Activated CD8-positive, alpha-beta T cell treated with anti-CD3 and anti-CD28 coated beads, Interleukin-2, amount 10 ng/mL, durations not matched to agents 7 days and 5 days (primary cell): ENCODE measurements at regions not wholly inside any gene's neighbourhood (a gene's known extent, or its start where the extent isn't known, plus 50 kb on each side); places are given as distances from the start of the nearest gene placed in this dataset.
"Not testable (repeated sequence)": the region's sequence is repeated elsewhere in the genome, so short reads cannot be mapped to it uniquely, and the experiment has no call there.

Experiments used
- ATAC-seq: fragments of 150-1000 bp; cut with Tn5 transposase; one replicate; pipeline ENCODE4 v1.10.0; 2021; ENCODE audit warnings: moderate library complexity
- CTCF ChIA-PET: fragments of 350-600 bp; sonication (Branson Sonifier 250); formaldehyde crosslinking; loops from one replicate; lab custom pipeline; 2021; ENCODE audit warnings: antibody characterized with exemption; lab: Charles Lee
- POLR2A ChIA-PET: fragments of 350-600 bp; sonication (Branson Sonifier 250); formaldehyde crosslinking; loops from one replicate; lab custom pipeline; 2021; ENCODE audit warnings: antibody characterized with exemption; lab: Charles Lee
- DNase-seq: peaks from one replicate; pipeline ENCODE4 v3.0.0-alpha.2; 2020
- H3K27ac Mint-ChIP-seq: one replicate; pipeline ENCODE4 v1.8.0; 2021; ENCODE audit warnings: mild to moderate bottlenecking, mixed read lengths
- H3K27me3 Mint-ChIP-seq: one replicate; pipeline ENCODE4 v1.8.0; 2021; ENCODE audit warnings: low read depth, mixed read lengths
- H3K36me3 Mint-ChIP-seq: one replicate; pipeline ENCODE4 v1.8.0; 2021; ENCODE audit warnings: low read depth, mixed read lengths
- H3K4me1 Mint-ChIP-seq: one replicate; pipeline ENCODE4 v1.8.0; 2021; ENCODE audit warnings: low read depth, mixed read lengths
- H3K4me3 Mint-ChIP-seq: one replicate; pipeline ENCODE4 v1.8.0; 2021; ENCODE audit warnings: mild to moderate bottlenecking, mixed read lengths
- H3K9me3 Mint-ChIP-seq: one replicate; pipeline ENCODE4 v1.8.0; 2022; ENCODE audit warnings: mixed read lengths; ENCODE audit not compliant: insufficient read depth

DNA sequence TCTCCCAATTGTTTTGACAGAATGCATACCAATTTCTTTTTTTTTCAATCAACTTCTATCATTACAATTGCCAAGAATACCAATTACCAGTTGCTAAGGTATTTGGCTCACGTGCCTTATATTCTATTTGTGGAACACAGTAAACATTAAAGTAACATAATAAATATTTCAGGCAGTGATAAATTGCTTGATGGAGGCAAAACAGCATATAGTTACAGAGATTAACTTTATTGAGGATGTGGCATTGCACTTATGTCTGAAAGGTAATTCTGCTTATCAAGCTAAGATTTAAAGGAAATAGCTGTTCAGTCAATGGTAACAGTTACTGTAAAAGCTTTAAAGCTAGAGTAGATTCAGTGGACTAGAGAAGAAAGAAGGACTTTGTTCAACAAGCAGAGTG lies 1107.8 kb downstream of the FSCB start:
- POLR2A ChIA-PET = no interaction called here
- Mint-ChIP-seq H3K4me3 (no peak overlapping the region), H3K4me1 (no peaks in the 10 kb centered on the region), H3K9me3 (peaks cover 9% of the 10 kb centered on the region), H3K27me3 (no peaks in the 10 kb centered on the region), H3K27ac (no peak overlapping the region), H3K36me3 (no peaks in the 10 kb centered on the region)
- DNase-seq (no peak), ATAC-seq (no peak)
- CTCF ChIA-PET = no interaction called here

DNA sequence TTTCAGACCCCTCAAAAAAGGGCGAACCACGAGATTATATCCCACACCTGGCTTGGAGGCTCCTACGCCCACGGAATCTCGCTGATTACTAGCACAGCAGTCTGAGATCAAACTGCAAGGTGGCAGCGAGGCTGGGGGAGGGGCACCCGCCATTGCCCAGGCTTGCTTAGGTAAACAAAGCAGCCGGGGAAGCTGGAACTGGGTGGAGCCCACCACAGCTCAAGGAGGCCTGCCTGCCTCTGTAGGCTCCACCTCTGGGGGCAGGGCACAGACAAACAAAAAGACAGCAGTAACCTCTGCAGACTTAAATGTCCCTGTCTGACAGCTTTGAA lies 1136.6 kb downstream of the FSCB start:
- H3K9me3 Mint-ChIP-seq, H3K27ac Mint-ChIP-seq, H3K4me1 Mint-ChIP-seq, H3K4me3 Mint-ChIP-seq, CTCF ChIA-PET, H3K36me3 Mint-ChIP-seq, ATAC-seq, H3K27me3 Mint-ChIP-seq, POLR2A ChIA-PET, DNase-seq: not testable (repeated sequence)

DNA sequence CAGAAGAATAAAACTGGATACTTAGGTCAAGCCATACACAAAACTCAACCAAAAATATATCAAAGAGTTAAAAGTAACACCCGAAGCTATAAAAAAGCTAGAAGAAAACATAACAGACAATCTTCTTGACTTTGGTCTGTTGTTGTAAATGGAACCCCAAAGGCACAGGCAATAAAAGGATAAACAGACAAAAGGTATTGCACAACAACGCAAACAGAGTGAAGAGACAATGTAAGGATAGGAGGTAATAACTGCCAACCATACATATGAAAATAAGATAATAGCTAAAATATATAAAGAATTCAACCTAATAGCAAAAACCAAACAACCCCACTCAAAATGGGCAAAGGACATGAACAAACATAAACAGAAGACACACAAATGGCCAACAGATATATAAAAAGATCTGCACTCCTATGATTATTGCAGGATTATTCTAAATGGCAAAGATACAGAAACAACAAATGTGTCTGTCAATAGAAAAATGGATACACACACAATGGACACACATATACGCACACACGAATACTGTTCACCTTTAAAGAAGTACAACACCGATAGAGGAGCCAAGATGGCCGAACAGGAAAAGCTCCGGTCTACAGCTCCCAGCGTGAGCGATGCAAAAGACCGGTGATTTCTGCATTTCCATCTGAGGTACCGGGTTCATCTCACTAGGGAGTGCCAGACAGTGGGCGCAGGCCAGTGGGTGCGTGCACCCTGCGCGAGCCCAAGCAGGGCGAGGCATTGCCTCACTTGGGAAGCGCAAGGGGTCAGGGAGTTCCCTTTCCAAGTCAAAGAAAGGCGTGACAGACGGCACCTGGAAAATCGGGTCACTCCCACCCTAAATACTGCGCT lies 1137.1 kb downstream of the FSCB start:
- Mint-ChIP-seq H3K4me3 (no peak overlapping the region), H3K27me3 (no peaks in the 10 kb centered on the region), H3K36me3 (no peaks in the 10 kb centered on the region), H3K9me3 (peaks cover 4% of the 10 kb centered on the region), H3K27ac (no peak overlapping the region), H3K4me1 (no peaks in the 10 kb centered on the region)
- no peak for ATAC-seq
- ChIA-PET POLR2A (no interaction called here), CTCF (no interaction called here)
- DNase-seq = no peak

DNA sequence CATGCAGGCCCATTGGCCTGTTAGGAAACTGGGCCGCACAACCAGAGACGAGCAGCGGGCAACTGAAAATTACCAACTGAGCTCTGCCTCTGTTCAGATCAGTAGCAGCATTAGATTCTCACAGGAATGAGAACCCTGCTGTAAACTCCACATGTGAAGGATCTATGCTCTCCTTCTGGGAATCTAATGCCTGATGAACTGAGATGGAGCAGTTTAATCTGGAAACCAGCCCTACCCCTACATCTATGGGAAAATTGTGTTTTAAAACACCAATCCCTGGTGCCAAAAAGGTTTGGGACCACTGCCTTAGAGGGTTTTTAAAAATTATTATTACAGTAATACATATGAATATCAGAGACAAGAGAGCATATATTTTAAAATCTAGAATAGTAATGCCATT lies 1144.5 kb downstream of the FSCB start:
- no peaks in the 10 kb centered on the region for H3K36me3 Mint-ChIP-seq
- ATAC-seq = no peak
- no peaks in the 10 kb centered on the region for H3K4me1 Mint-ChIP-seq
- no peak overlapping the region for H3K4me3 Mint-ChIP-seq
- H3K27me3 Mint-ChIP-seq = no peaks in the 10 kb centered on the region
- ChIA-PET POLR2A (no interaction called here), CTCF (no interaction called here)
- DNase-seq = no peak
- H3K9me3 Mint-ChIP-seq = peaks cover 5% of the 10 kb centered on the region
- H3K27ac Mint-ChIP-seq = no peak overlapping the region

DNA sequence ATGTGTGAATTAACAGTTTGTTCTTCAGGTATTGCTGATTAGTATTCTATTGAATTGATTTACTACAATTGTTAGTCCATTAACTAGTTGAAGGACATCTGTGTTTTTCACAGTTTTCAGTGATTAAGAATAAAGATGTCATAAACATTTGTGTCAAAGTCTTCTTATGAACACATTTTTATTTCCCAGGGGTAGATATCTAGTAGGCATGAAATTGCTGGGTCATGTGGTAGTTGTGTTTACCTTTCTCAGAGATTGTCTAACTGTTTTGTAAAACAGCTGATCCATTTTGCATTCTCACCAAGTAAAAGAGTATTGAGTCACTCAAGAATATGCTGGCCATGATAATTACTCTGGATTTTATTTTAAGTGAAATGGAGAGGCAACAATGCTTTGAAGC lies 1145.3 kb downstream of the FSCB start:
- Mint-ChIP-seq H3K9me3 (peaks cover 8% of the 10 kb centered on the region), H3K4me1 (no peaks in the 10 kb centered on the region), H3K27ac (no peak overlapping the region), H3K36me3 (no peaks in the 10 kb centered on the region), H3K4me3 (no peak overlapping the region), H3K27me3 (no peaks in the 10 kb centered on the region)
- ChIA-PET CTCF (no interaction called here), POLR2A (no interaction called here)
- DNase-seq = no peak
- ATAC-seq = no peak

DNA sequence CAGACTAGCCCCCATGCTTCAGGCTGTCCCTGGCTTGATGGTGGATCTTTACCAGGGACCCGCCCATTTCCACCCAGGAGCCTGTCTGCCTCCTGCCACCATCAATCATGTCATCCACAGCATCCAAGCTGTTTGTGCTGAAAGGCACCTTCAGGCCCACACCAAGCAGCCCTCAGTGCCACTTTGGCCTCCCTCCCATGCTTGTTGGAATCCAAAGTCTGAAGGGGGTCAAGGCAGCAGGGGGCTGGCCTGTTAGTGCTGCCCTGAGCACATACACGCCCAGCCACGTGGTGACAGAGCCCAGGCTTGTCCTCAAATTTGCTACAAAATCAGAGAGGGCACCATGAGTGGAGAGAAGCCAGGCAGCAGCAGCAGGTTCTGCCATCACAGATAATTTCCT lies 1146.8 kb downstream of the FSCB start:
- no peak for ATAC-seq
- Mint-ChIP-seq H3K4me1 (no peaks in the 10 kb centered on the region), H3K9me3 (peaks cover 6% of the 10 kb centered on the region), H3K27me3 (no peaks in the 10 kb centered on the region), H3K36me3 (no peaks in the 10 kb centered on the region), H3K27ac (no peak overlapping the region), H3K4me3 (no peak overlapping the region)
- POLR2A ChIA-PET = no interaction called here
- no peak for DNase-seq
- CTCF ChIA-PET = no interaction called here

DNA sequence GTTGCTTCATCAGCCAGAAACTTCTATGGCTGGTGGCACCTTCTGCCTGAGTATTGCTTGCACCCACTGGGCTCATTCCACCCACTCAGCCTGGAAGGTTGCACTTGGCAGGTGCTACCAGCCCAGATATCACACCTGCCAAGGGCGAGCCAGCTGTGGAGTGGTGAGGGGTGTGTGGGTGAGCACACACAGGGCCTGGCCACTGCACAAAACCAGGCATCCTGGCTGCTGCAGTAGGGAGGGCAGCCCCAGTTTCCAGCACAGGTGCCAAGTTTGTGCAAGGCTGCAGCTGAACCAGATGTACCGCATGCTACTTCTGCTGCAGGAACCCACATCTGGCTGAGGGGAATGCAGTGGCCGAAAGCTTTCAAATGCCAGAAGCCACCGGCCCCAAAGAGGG lies 1147.8 kb downstream of the FSCB start:
- H3K36me3 Mint-ChIP-seq = no peaks in the 10 kb centered on the region
- H3K9me3 Mint-ChIP-seq = peaks cover 8% of the 10 kb centered on the region
- ATAC-seq (no peak), DNase-seq (no peak)
- H3K27ac Mint-ChIP-seq = no peak overlapping the region
- ChIA-PET POLR2A (no interaction called here), CTCF (no interaction called here)
- H3K4me3 Mint-ChIP-seq = no peak overlapping the region
- no peaks in the 10 kb centered on the region for H3K27me3 Mint-ChIP-seq
- H3K4me1 Mint-ChIP-seq = no peaks in the 10 kb centered on the region

DNA sequence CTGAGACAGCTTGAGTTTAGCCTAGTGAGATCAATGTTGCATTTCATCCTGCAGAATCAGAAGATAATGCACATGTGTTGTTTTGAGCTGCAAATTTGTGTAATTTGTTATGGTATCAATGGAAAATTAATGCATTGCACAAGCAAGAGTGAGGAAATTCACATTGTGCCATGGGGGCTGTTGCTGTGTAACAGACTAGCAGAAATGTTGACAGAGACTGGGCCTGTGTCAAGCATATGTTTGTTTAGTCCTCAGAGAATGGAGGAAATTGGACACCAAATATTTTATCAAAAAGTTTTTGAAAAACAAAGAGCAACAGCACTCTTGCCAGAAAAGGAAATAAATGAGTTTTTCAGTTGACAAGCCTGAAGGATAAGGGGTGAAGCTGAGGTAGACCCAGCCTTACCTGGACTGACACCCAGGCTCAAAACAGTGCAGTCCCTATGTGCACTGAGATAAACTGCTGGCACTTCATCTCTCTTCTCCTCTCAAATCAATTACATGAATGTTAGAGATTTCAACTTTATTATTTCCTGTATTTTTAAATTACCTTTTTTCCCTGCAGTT lies 1150.0 kb downstream of the FSCB start:
- Mint-ChIP-seq H3K36me3 (no peaks in the 10 kb centered on the region), H3K27ac (no peak overlapping the region)
- POLR2A ChIA-PET = no interaction called here

DNA sequence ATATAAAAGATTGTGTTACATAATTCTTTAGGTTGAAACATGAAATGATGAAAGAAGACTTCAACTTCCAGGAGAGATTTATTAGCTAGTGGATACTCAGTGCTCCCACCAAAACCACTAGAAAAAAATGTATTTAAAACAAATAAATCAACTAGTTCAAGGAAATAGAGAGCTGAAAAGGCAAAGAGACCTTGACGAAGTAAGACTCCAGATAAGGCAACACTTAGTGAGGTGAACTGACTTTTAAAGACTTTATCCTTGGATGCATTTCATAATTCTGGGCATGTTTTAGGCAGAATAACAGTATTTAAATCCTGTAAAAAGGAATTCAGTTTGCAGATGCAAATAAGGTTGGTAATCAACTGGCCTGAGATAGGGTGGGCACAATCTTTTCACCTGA lies 1150.7 kb downstream of the FSCB start:
- POLR2A ChIA-PET = no interaction called here
- Mint-ChIP-seq H3K9me3 (peaks cover 13% of the 10 kb centered on the region), H3K27me3 (no peaks in the 10 kb centered on the region), H3K36me3 (no peaks in the 10 kb centered on the region), H3K4me1 (no peaks in the 10 kb centered on the region), H3K4me3 (no peak overlapping the region), H3K27ac (no peak overlapping the region)
- no peak for DNase-seq
- CTCF ChIA-PET = no interaction called here
- no peak for ATAC-seq

More for the DNA sequence above, 1150.0 kb downstream of the FSCB start:
- Mint-ChIP-seq H3K9me3 (peaks cover 13% of the 10 kb centered on the region), H3K4me1 (no peaks in the 10 kb centered on the region), H3K27me3 (no peaks in the 10 kb centered on the region), H3K4me3 (no peak overlapping the region)
- no peak for ATAC-seq
- DNase-seq = no peak
- CTCF ChIA-PET = no interaction called here

DNA sequence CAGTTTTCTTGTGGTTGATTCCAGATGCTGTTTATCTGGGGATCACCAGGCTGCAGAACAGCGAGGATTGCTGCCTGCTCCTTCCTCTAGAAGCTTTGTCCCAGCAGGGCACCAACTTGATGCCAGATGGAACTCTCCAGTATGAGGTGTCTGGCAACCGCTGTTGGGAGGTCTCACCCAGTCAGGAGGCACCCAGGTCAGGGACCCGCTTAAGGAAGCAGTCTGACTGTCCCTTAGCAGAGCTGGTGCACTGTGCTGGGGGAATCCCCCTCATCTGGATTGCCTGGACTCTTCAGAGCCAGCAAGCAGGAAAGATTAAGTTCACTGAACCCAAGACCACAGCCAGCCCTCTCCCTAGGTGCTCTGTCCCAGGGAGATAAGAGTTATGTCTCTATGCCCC lies 1165.2 kb downstream of the FSCB start:
- no peak for DNase-seq
- Mint-ChIP-seq H3K4me1 (no peaks in the 10 kb centered on the region), H3K9me3 (no peaks in the 10 kb centered on the region), H3K4me3 (no peak overlapping the region), H3K27ac (no peak overlapping the region), H3K36me3 (no peaks in the 10 kb centered on the region), H3K27me3 (no peaks in the 10 kb centered on the region)
- ChIA-PET POLR2A (no interaction called here), CTCF (no interaction called here)
- ATAC-seq = no peak

DNA sequence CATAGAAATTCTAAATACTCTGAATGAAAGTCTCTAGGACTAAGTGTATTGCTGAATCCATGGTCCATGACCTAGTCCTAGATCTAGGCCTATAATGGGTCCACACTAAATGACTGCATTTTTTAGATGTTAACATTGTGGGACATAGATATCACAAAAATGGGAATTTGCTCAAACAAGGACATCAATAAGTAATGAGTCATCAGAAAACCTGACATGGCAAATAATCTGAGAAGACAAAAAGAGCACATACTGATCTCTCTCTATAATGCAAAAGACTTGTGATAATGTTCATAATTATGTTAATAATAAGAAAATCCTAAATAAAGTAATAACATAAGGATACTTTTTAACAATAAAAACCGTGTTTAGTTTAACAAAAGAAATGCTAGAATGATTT lies 1168.4 kb downstream of the FSCB start:
- no peaks in the 10 kb centered on the region for H3K27me3 Mint-ChIP-seq
- H3K4me1 Mint-ChIP-seq = no peaks in the 10 kb centered on the region
- CTCF ChIA-PET = no interaction called here
- no peak overlapping the region for H3K27ac Mint-ChIP-seq
- POLR2A ChIA-PET = no interaction called here
- DNase-seq (no peak), ATAC-seq (no peak)
- peaks cover 13% of the 10 kb centered on the region for H3K9me3 Mint-ChIP-seq
- no peaks in the 10 kb centered on the region for H3K36me3 Mint-ChIP-seq
- no peak overlapping the region for H3K4me3 Mint-ChIP-seq

DNA sequence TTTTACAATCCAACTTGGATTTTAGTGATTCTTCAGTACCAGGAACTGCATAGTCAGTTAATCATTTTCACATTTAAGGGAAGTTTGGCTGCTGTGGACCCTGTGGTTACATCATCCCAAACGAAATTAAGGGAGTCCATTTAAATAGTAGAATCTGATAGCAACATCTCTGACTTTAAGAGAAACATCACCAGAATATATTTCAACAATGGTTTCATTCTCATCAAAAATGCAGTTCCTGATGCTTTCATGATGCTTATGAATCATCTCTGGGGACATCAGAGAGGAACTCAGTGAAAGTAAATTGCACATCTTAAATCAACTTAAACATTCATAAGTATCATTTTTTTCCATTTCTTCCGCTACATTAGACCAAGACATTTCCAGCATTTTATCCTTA lies 1170.7 kb downstream of the FSCB start:
- Mint-ChIP-seq H3K4me3 (no peak overlapping the region), H3K36me3 (no peaks in the 10 kb centered on the region), H3K27ac (no peak overlapping the region), H3K27me3 (no peaks in the 10 kb centered on the region), H3K9me3 (peaks cover 17% of the 10 kb centered on the region), H3K4me1 (no peaks in the 10 kb centered on the region)
- ChIA-PET CTCF (no interaction called here), POLR2A (no interaction called here)
- DNase-seq (no peak), ATAC-seq (no peak)
